ENCODE measurements at regions not wholly inside any gene's neighbourhood (a gene's known extent, or its start where the extent isn't known, plus 50 kb on each side); places are given as distances from the start of the nearest gene placed in this dataset.

DNA sequence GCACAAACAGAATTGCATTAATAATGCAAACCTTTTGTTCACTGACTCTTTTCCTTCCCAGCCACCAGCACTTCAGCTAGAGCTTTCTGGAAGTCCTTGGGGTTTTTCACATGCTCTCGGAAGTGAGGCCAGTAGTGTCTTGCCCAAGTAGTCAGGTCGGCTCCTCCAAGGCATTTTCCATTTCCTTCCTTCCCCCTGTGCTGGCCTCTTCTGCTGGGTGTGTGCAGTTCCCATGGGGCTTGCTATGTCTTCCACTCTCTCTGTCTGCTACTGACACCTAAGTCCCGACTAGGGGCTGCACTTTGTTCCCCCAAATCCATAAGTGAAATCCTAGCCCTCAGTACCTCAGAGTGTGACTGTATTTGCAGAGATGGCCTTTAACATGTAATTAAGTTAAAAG, 175.6 kb upstream of the BMPER start:
- no peak for FAIRE-seq

DNA sequence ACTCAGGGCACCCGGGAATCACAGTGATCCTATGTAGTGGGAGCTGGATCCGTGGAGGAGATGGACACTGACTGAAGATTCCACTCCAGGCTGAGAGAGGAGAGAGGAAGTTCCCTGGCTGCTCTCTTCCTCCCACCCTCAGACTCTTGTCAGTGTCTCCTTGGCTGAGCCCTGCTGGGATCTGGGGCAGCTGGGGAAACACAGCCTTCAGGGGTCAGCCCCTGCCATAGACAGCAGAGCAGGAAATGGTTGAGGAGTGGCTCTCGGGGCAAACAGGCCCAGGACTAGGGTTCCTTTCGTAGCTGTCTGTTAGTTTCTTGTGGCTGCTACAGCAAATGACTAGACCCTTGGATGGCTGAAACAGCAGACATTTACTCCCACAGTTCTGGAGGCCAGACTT, 174.4 kb upstream of the BMPER start:
- no peak for FAIRE-seq

DNA sequence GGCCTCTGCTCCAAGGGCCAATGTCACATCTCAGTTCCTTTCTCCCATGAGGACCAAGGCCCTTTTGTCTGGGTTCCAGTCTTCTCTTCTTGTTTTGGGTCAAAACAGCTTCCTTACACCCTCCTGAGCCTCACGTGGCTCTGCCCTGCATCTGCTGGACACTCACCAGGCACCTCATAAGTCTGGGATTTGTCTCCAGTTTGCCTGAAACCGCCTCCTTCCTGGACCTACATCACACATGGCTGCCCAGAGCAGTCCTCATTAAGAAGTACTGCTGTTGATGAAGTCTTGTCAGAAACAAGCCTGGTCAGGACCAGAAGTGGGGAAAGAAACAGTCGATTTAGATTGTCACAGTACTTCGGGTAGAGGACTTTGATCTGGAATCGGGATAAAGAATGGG, 173.4 kb upstream of the BMPER start:
- no peak for FAIRE-seq

DNA sequence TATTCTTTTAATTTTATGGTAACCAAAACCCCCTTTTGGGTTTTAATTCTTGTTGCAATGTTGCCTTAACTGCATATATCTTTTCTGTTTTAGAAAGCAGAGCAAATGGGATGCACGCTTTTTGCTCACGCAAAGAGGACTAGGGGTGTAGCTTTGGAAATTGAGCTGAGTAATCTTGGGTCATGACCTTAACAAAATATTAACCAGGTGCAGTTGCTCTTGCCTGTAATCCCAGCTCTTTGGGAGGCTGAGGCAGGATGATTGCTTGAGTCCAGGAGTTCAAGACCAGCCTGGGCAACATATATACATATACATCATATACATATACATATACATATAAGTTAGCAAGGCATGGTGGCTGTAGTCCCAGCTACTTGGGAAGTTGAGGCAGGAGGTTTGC, 172.9 kb upstream of the BMPER start:
- FAIRE-seq, result no peak

DNA sequence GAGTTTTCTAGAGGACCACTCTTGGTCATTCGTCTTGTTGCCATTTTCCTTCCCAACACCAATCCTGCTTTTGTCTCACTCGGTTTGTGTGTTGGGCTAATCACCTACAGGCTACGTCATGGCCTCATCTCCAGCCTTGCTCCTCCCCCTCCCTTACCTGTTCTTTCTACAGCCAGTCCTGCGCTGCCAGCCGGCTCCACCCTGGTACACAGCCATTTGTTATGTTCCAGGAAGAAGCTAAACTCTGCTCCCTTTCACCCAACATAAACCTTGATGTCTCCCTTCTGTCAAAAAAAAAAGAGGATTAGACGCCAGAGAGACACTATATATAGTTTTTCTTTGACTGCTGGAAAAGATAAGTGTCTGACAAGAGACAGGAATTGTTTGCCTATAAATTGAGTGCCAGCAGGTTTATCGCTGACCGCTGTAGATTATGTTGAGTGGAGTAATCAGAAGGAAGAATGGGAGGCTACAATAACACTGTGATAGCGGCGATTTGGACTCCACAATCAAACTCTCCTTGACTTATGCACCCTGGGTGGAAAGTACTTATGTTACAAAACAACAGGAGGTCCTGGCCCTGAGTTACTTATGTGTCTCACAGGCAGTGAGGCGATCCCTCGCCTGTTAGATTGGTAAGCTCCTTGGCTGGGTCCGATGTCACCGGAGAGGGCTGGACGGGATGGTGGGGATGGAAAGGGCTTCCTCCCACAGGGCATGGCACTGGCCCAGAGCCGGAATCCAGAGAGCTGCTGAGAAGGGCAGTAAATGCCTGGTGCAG, 171.3 kb upstream of the BMPER start:
- no peak for FAIRE-seq

GRCh38 chr7:33735403-33735802, 169.9 kb upstream of the BMPER start:
- no peak for FAIRE-seq

GRCh38 chr7:33736521-33737221, 168.7 kb upstream of the BMPER start:
- no peak for FAIRE-seq

DNA sequence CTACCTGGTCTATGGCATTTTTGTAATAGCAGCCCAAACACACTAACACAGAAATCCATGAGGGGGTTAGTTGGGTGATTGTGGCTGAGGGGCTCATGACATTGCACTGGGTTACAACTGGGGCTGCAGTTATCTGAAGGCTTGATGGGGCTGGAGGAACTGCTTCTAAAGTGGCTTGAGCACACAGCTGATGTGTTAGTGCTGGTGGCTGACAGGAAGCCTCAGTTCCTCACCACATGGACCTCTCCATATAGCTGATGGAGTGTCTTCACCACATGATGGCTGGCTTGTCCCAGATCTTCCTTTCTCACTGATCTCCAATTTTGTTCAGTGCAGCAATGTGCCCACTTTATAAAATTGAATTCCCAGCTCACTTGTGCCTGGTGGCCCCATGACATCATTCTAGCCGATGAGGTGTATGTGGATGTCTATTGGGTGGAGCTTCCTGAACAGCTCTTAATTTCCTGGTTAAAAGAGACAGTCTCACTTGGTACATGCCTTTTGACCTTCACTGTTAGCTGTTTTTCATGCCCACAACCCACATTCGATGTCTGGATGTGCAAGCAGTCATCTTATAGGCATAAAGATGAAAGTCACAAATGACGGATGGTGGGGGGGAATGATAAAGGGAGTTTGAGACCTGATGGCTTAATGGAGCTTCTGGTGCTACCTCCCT, 166.9 kb upstream of the BMPER start:
- no peak for FAIRE-seq

DNA sequence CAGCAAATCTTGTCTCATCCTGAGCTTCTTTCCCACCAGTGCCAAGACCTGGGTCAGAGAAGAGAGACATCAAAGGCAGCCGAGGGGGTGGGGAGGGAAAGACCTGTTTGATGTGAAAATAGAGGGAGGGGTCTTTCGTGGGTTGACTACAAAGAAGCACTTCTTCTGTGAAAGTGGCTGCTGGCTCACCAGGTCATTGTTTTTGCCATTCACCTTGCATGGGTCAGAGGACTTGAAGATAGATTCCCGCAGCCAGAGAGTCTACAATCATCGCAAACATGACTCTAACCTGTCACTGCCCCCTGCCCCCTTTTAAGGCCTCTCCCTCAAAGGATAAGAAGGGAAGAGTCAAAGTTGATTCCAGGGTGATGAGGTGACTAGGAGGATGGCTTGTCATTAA, 166.1 kb upstream of the BMPER start:
- no peak for FAIRE-seq

GRCh38 chr7:33742521-33742920, 162.8 kb upstream of the BMPER start:
- FAIRE-seq, result no peak

GRCh38 chr7:33742999-33743587, 162.2 kb upstream of the BMPER start:
- FAIRE-seq, result no peak

DNA sequence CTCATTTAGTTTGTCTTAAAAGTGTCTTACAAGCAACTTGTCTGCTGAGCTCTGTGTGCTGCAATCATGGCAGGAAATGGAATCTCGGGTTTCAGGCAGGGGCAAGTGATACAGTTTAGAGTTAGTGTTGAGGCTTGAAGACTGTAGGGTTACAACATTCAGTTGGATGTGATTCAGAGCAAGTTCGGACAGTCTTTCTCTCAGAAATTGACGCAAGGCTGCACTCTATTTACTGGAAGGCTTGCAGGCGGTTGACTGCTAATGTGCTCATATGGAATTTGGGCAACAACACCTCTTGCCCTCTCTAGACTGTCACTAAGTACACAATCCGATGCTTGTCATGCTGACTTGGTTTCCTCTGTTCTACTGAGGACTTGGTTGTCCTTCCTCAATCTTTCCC, 161.7 kb upstream of the BMPER start:
- FAIRE-seq, result no peak

DNA sequence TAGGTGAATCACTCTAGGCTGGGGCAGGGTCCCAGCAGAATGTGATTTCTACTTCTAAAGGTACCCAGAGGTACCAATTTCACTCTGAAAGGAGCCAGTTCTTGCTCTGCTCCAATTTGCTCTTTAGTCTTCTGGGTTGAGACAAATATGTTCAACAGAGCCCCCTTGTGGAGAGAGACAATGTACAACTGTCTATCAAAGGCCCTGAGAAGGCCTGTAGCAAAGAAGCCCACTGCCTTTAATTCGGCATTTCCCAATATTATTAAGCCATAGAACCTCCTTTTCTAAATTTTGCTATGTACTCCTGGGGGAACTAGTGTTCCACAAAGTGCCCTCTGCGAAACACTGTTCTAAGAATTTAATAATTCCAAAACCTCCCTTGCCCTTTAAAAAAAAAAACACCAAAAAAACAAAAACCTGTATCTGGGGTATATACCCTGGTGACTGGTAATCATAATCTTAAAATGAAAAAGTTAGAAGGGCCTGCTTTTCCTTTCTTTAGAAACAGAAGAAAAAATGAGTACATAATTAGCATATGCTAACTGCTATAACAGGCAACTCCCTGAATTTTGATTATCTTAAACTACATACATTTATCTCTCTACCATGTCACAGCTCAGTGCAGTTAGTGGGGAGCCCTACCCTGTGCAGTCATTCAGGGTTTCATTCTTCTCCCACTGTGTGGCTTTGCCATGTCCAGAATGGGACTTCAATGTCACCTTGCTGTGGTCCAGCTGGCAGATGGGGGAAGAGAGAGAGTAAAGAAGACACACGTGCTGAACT, 160.9 kb upstream of the BMPER start:
- no peak for FAIRE-seq

DNA sequence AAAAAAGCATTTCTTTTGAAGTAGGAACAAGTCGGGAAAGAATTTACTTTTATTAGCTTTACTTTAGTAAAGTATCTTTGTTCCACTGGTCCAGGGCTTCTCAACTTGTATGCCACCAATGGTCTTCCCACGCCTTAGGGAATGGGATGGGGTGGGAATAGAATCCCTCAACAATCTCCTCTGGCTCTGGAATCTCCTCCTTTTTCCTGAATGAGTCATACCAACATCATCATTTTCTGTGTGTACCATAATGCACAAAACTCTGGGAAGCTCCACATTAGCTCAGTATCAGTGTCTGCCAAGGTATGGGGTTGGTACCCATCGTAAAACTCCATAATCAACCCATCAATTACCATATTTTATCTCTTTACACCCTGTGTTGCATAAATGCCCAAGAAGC, 159.4 kb upstream of the BMPER start:
- no peak for FAIRE-seq

DNA sequence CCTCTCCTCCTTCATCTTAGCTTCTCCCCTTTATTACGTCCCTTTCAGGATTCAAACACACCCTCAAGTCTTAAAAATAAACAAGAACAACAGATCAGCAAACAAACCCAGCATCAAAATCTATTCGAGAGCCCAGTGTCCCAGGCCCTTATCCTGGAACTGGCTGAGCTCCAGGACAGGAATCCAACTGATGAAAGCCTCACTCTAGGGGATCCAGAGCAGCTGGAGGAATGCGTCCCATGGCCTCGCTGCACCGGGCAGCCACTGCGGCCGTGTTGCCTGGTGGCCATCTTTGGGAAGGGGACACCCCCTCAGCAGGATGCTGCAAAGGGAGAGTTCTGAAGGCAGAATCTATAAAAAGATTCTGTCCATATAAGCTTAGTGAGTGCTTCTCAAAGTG, 156.5 kb upstream of the BMPER start:
- FAIRE-seq, result no peak

- no peak for FAIRE-seq
These were observed 155.2 kb upstream of the BMPER start for GRCh38 chr7:33750177-33750576.

DNA sequence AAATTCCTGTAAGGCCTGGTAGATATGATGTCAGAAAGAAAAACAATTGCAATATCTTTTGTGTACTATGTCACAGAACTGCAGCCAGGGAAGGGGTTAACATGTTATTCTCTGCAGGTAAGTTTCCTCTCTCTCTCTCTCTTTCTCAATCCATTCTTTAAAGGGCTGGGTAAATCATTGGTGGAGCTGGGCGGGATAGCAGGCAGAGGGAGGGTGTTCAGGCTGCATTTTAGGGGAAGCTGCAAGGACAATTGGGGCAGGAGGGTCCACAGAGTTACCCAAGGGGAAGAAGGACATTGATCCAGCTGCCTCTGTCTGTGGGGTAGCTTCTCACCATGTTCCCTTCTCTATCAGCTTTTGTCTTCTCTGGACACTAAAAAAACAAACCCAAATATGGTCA, 153.9 kb upstream of the BMPER start:
- no peak for FAIRE-seq

DNA sequence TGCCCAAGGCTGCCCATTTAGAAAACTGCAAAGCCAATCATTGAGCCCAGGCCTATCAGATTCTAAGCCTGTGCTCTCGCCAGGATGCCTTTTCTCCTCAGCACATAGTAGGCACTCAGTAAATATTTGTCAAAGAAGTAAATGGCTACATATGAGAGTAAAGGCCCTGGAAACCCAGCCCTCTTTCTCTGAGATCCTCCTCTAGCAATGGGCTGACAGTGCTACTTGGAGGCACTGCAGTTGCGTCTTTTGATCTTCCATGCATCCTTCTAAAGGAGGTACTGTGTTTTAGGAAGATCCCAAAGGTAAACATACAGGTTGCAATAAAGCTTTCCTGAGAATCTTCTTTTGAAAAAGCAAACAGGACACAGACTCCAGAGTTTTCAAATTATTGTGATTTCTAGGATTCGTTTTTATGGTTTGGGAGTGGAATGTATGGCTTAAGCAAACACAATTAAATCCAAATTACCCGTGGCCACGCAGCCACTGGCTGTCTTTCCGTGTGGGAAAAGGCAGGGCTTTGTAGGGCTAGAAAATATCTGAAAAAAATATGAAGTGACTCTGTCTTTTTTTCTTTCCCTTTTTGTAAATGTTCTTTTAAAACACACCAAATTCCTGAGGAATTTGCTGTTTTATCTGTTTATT, 151.3 kb upstream of the BMPER start:
- no peak for FAIRE-seq

- FAIRE-seq, result no peak
These were observed 150.1 kb upstream of the BMPER start for GRCh38 chr7:33754933-33755928.

DNA sequence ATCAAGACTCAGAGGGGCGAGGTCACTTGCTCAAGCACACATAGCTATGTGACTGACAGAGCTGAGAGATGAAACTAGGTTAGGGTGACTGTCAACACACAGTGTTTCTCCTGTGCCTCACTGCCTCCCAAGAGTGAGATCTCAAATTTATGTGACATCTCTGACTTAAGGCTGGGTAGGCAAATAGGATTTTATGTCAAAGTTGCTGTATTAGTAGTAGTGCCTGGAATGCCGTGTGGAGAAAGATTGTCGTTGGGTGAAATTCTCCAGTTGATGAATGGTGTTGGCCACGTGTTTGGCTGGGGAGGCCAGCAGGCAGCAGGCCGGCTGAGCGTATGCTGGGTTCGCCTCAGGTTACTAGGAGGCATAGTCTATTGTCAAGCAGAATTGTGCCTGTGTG, 148.3 kb upstream of the BMPER start:
- no peak for FAIRE-seq
